ENCODE measurements at regions not wholly inside any gene's neighbourhood (a gene's known extent, or its start where the extent isn't known, plus 50 kb on each side); places are given as distances from the start of the nearest gene placed in this dataset.
"Not testable (repeated sequence)": the region's sequence is repeated elsewhere in the genome, so short reads cannot be mapped to it uniquely, and the experiment has no call there.

DNA sequence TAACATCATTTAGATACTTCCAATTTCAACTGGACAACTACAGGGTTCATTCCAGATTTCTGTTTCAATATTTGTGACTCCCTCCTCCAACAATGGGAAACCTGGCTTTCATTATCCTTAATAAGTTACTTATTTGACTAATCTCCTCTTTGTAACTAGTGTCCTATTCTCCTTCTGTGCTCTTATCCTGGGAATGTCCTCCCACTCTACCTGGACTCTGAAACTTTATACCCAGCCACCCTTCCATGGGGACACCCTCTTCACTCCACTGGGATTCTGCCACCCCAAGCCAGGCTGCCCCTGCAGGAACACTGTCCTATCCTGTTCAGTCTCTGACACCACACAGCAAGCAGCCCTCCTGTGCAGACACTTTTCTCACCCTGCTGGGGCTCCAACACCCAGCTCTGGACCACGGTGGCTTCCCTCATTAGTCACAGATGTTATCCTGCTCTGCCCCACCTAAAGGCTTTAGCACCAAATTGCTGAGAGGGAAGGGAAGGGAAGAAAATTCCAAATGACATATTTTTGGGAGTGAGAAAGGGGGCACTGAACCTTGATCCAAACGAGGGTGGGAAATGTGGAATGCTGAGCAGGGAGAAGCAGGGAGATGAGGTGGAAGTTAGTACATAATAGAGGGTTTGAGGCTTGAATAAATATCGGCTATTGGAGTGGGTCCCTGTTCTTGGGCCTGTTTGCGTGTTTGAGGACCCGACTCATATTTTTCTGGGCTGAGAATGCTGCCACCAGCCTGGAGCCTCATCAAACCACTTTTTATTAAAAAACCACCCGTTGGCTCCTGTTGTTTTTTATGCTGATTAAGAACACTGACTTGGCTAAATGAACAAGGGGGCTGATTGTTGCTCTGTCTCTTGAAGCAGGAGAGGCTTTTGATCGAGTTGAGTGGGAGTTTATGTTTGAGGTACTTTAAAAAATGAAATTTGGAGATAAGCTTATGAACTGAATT lies 54.0 kb upstream of the AKIRIN2 start:
- no peak for DNase-seq

GRCh38 chr6:87754828-87755227 lies 52.8 kb upstream of the AKIRIN2 start:
- no peak for DNase-seq

DNA sequence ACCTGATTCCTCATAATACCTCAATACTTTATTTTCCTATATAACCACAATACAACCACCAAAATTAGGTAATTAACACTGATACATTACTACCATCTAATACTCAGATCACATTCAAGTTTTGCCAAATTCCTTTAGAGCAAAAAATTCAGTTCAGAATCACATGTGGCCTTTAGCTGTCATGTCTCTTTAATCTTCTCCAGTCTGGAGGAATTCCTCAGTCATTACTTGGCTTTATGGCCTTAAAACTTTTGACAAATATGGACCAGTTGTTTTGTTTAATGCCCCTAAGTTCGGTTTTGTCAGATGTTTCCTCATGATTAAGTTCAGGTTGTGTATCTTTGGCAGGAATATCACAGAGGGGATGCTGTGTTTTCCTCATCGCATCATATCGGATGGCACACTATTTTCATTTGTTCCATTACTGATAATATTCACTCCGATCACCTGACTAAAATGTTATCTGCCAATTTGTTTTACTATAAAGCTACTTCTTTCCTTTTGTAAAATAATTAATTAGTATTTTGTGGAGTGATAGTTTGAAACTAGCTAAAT lies 51.2 kb upstream of the AKIRIN2 start:
- DNase-seq, result no peak

- DNase-seq, result not testable (repeated sequence)
Observed at GRCh38 chr6:87752503-87752902, 50.5 kb upstream of the AKIRIN2 start.
